K562 (cell line): ENCODE measurements at regions not wholly inside any gene's neighbourhood (a gene's known extent, or its start where the extent isn't known, plus 50 kb on each side); places are given as distances from the start of the nearest gene placed in this dataset.

Experiments used
- ATAC-seq: fragments of 200-7000 bp; cut with Tn5 transposase; 3 replicates; pipeline ENCODE4 v1.9.1; 2020; ENCODE audit warnings: moderate library complexity
- BruUV-seq: library from RNA; stranded (reverse); fragments of 400-500 nt; replicated peaks from 2 replicates; lab custom pipeline; 2021; lab: Mats Ljungman, UMichigan
- CTCF ChIA-PET: fragments of 300-600 bp; formaldehyde crosslinking; extraction: SDS; loops from one replicate; lab custom pipeline; 2021; ENCODE audit warnings: low intra/inter-chr PET ratio; lab: Yijun Ruan, JAX
- POLR2A ChIA-PET: fragments of 300-600, 350-650 bp; sonication (Branson Sonifier 250); formaldehyde crosslinking; extraction: SDS; loops from one replicate; lab custom pipeline; 2021; ENCODE audit warnings: antibody characterized with exemption, inconsistent platforms; lab: Yijun Ruan, JAX
- DNase-seq, 4 experiments: peaks; one replicate each; pipeline versions ENCODE4 v3.0.0 to v3.0.0-alpha.2; 2011 to 2018; ENCODE audit warnings: low spot score in 3 of 4, mixed read lengths in 3 of 4; ENCODE audit errors: extremely low read depth in 1 of 4
- FAIRE-seq: peaks from 2 replicates; lab custom pipeline; 2011; peaks lifted over from hg19 to GRCh38; lab: Jason Lieb, UNC
- H2AFZ ChIP-seq: 2 replicates; pipeline ENCODE4 v1.6.0; 2011; ENCODE audit warnings: low read depth, low read length, control low read depth, inconsistent platforms
- H3K27ac ChIP-seq: fragments of 200-600 bp; 3 replicates; pipeline ENCODE4 v1.8.0; 2011; ENCODE audit warnings: low read depth, mild to moderate bottlenecking, control low read depth, inconsistent platforms, low read length, moderate library complexity, mixed read lengths; ENCODE audit errors: extremely low read depth
- H3K27me3 ChIP-seq, 2 experiments: fragments of 300-600 bp in 1 of 2; 2 replicates in 1 of 2; 3 replicates in 1 of 2; pipeline versions ENCODE4 v1.6.0 to v1.8.0; 2011; ENCODE audit warnings: inconsistent platforms in 2 of 2, low read length in 2 of 2, mild to moderate bottlenecking in 1 of 2, mixed read lengths in 1 of 2, moderate library complexity in 1 of 2; ENCODE audit not compliant: control insufficient read depth in 2 of 2, insufficient read depth in 2 of 2
- H3K36me3 ChIP-seq: fragments of 300-600 bp; 3 replicates; pipeline ENCODE4 v1.8.0; 2011; ENCODE audit warnings: mild to moderate bottlenecking, low read length, inconsistent platforms; ENCODE audit not compliant: control insufficient read depth, insufficient read depth
- H3K4me1 ChIP-seq, 2 experiments: fragments of 200-600 bp in 1 of 2; replicated peaks in 1 of 2; 2 replicates in 1 of 2; 3 replicates in 1 of 2; pipeline versions ENCODE4 v1.5.1 to v1.8.0; 2011; ENCODE audit warnings: inconsistent platforms in 2 of 2, low read length in 2 of 2, mild to moderate bottlenecking in 1 of 2, mixed read lengths in 1 of 2, moderate library complexity in 1 of 2; ENCODE audit not compliant: control insufficient read depth in 2 of 2, insufficient read depth in 2 of 2
- H3K4me2 ChIP-seq: 2 replicates; pipeline ENCODE4 v1.6.1; 2011; ENCODE audit warnings: low read length, control low read depth, inconsistent platforms, mixed read lengths; ENCODE audit not compliant: insufficient read depth
- H3K4me3 ChIP-seq: fragments of 200-600 bp; sonication (generic), shearing (Covaris generic); 2 replicates; pipeline ENCODE4 v1.5.1; 2016; ENCODE audit warnings: control low read depth, inconsistent platforms
- H3K79me2 ChIP-seq: fragments of 200-600 bp; 3 replicates; pipeline ENCODE4 v1.8.0; 2011; ENCODE audit warnings: low read length, inconsistent platforms; ENCODE audit not compliant: control insufficient read depth, insufficient read depth
- H3K9ac ChIP-seq, 2 experiments: 2 replicates each; pipeline versions ENCODE4 v1.6.0 to v1.6.1; 2011; ENCODE audit warnings: low read depth in 2 of 2, low read length in 2 of 2, control low read depth in 1 of 2, inconsistent platforms in 1 of 2, mild to moderate bottlenecking in 1 of 2, mixed read lengths in 1 of 2; ENCODE audit not compliant: insufficient read depth in 1 of 2
- H3K9me1 ChIP-seq: one replicate; pipeline ENCODE4 v1.6.0; 2011; ENCODE audit warnings: inconsistent platforms, mild to moderate bottlenecking, low read length, moderate library complexity; ENCODE audit not compliant: control insufficient read depth, insufficient read depth
- H3K9me3 ChIP-seq: replicated peaks from 2 replicates; pipeline ENCODE4 v1.5.1; 2011; ENCODE audit warnings: low read depth, low read length, inconsistent platforms; ENCODE audit not compliant: control insufficient read depth, insufficient read depth
- H4K20me1 ChIP-seq: replicated peaks from 2 replicates; pipeline ENCODE4 v1.6.1; 2011; ENCODE audit warnings: low read length, inconsistent platforms, mixed read lengths; ENCODE audit not compliant: control insufficient read depth, insufficient read depth
- ATF1 ChIP-seq, 2 experiments: fragments of 450-650 bp in 1 of 2; IDR thresholded peaks; 2 replicates each; pipeline ENCODE4 v1.6.1; 2016; ENCODE audit warnings: missing compliant biosample characterization in 1 of 2, missing genetic modification characterization in 1 of 2
- MYC ChIP-seq, 2 experiments: fragments of 250-450 bp in 1 of 2; sonication (Bioruptor Pico) in 1 of 2; IDR thresholded peaks; 2 replicates each; pipeline versions ENCODE4 v1.5.1 to v1.6.1; 2012 to 2021; ENCODE audit warnings: low read depth in 2 of 2, borderline replicate concordance in 1 of 2, improper control_type of control experiment in 1 of 2, low read length in 1 of 2, mild to moderate bottlenecking in 1 of 2, moderate library complexity in 1 of 2
- NR2C1 ChIP-seq, 2 experiments: fragments of 450-650 bp; IDR thresholded peaks; 2 replicates each; pipeline ENCODE4 v1.6.1; 2017; ENCODE audit warnings: mild to moderate bottlenecking in 2 of 2, antibody characterized with exemption in 1 of 2, inconsistent platforms in 1 of 2, missing compliant biosample characterization in 1 of 2, missing genetic modification characterization in 1 of 2
- POLR3G ChIP-seq: IDR thresholded peaks from 2 replicates; pipeline ENCODE4 v1.6.1; 2011; ENCODE audit not compliant: insufficient read length, insufficient replicate concordance; ENCODE audit errors: extremely low read depth
- RB1 ChIP-seq: fragments of 450-650 bp; IDR thresholded peaks from 2 replicates; pipeline ENCODE4 v1.6.1; 2017; ENCODE audit warnings: low read depth, mild to moderate bottlenecking
- SIN3B ChIP-seq: fragments of 450-650 bp; IDR thresholded peaks from 2 replicates; pipeline ENCODE4 v1.6.1; 2017; ENCODE audit warnings: low read depth, mild to moderate bottlenecking, moderate library complexity
- ZNF696 ChIP-seq: fragments of 250-450 bp; sonication (Bioruptor Pico); conservative IDR thresholded peaks from 2 replicates; pipeline ENCODE4 v1.4.0; 2020; ENCODE audit warnings: mild to moderate bottlenecking, moderate library complexity
- ZZZ3 ChIP-seq: fragments of 450-650 bp; IDR thresholded peaks from 2 replicates; pipeline ENCODE4 v1.6.1; 2016; ENCODE audit warnings: antibody characterized with exemption, mild to moderate bottlenecking, moderate library complexity
- WGBS: fragments of 100-300 bp; shearing (Covaris generic); methylation state at CpG from one replicate; pipeline ENCODE4 v1.1.6; 2016; ENCODE audit warnings: low coverage, mixed read lengths; ENCODE audit not compliant: insufficient coverage; ENCODE audit errors: missing lambda C conversion rate; 5-methylcytosine and 5-hydroxymethylcytosine counted together
- in situ Hi-C: fragments of 300-500 bp; cut with MboI; formaldehyde crosslinking; loops from 4 replicates; pipeline ENCODE4 v1.15.0; 2018; ENCODE audit warnings: inconsistent platforms, mixed read lengths
- intact Hi-C: fragments of 100-400 bp; cut with micrococcal nuclease; formaldehyde crosslinking; loops from 2 replicates; pipeline ENCODE4 v1.14.2; 2022
- TF ChIP-seq, protein P1 (sequence below), 2 experiments: fragments of 450-650 bp in 1 of 2; IDR thresholded peaks; 2 replicates each; pipeline ENCODE4 v1.6.1; 2011 to 2017; ENCODE audit warnings: low read depth in 2 of 2, antibody characterized with exemption in 1 of 2, borderline replicate concordance in 1 of 2, low read length in 1 of 2, mild to moderate bottlenecking in 1 of 2, mixed read lengths in 1 of 2; ENCODE audit not compliant: control insufficient read depth in 1 of 2
- TF ChIP-seq, protein P2 (sequence below), 2 experiments: fragments of 450-650 bp; IDR thresholded peaks; 2 replicates each; pipeline ENCODE4 v1.6.1; 2018; ENCODE audit warnings: mild to moderate bottlenecking in 2 of 2, low read depth in 1 of 2; ENCODE audit not compliant: partially characterized antibody in 2 of 2
- TF ChIP-seq, protein P3 (sequence below): fragments of 250-450 bp; sonication (Bioruptor Pico); IDR thresholded peaks from 2 replicates; pipeline ENCODE4 v1.5.1; 2021; ENCODE audit warnings: mild to moderate bottlenecking

DNA sequence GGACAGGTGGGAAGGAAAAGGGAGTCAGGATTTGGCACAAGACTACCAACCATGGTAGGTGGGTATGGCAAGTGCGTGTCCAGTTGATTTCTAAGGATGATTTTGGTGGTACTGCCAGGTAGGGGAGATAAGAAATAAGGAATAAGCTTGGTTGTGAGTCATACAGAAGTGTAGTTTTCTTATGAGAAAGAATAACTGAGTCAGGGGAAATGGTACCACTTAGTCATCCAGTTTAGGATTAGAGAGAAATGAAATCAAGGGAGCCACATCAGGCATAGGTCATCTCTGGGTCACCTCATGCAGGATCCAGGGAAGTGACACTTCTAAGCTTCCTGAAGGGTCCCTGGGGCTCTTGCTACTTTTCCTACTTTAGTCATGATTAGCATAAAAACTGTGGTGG lies 107.1 kb upstream of the C1GALT1C1 start (continued):
- TF ChIP-seq, protein P1, sequence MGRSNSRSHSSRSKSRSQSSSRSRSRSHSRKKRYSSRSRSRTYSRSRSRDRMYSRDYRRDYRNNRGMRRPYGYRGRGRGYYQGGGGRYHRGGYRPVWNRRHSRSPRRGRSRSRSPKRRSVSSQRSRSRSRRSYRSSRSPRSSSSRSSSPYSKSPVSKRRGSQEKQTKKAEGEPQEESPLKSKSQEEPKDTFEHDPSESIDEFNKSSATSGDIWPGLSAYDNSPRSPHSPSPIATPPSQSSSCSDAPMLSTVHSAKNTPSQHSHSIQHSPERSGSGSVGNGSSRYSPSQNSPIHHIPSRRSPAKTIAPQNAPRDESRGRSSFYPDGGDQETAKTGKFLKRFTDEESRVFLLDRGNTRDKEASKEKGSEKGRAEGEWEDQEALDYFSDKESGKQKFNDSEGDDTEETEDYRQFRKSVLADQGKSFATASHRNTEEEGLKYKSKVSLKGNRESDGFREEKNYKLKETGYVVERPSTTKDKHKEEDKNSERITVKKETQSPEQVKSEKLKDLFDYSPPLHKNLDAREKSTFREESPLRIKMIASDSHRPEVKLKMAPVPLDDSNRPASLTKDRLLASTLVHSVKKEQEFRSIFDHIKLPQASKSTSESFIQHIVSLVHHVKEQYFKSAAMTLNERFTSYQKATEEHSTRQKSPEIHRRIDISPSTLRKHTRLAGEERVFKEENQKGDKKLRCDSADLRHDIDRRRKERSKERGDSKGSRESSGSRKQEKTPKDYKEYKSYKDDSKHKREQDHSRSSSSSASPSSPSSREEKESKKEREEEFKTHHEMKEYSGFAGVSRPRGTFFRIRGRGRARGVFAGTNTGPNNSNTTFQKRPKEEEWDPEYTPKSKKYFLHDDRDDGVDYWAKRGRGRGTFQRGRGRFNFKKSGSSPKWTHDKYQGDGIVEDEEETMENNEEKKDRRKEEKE (IDR thresholded peaks at IDR 0.05; ENCODE audit: borderline replicate concordance in 1 of 2, control insufficient read depth in 1 of 2, low read depth in 2 of 2, low read length in 1 of 2) = no peak

DNA sequence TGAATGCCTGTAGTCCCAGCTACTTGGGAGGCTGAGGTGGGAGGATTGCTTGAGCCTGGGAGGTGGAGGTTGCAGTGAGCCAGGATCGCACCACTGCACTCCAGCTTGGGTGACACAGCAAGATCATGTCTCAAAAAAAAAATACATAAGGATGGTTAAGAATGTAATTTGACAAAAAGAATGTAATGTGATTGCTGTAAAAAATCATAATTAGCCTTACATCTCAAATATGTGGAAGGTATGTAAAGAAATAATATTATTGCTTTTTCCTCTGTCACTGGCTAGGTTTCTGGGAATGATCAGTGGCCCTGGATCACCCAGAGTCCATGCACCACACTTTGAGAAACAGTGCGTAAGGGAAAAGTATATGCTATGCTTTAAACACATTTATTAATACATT lies 106.1 kb upstream of the C1GALT1C1 start:
- ATAC-seq (no peak), FAIRE-seq (no peak), DNase-seq (no peak)
- no peaks in the 10 kb centered on the region for H3K36me3 ChIP-seq
- no peak overlapping the region for H2AFZ ChIP-seq
- H3K9me3 ChIP-seq = no peaks in the 10 kb centered on the region
- WGBS = 7% methylated on average over 1 of the region's 2 CpGs
- H3K4me1 ChIP-seq = no peaks in the 10 kb centered on the region; a peak in 1 of 5 replicates
- no peak overlapping the region for H3K9ac ChIP-seq
- no peak overlapping the region for H3K4me2 ChIP-seq
- peaks cover 0 to 13% of the 10 kb centered on the region in 2 experiments; a peak in 4 of 5 replicates for H3K27me3 ChIP-seq
- CTCF ChIA-PET = no interaction called here
- in situ Hi-C loops = no loop called here
- no peak overlapping the region for H3K4me3 ChIP-seq
- intact Hi-C loops = no loop called here
- H3K27ac ChIP-seq = no peak overlapping the region
- POLR2A ChIA-PET = no interaction called here
- H3K9me1 ChIP-seq = no peaks in the 10 kb centered on the region
- H4K20me1 ChIP-seq = no peaks in the 10 kb centered on the region
- no peaks in the 10 kb centered on the region for H3K79me2 ChIP-seq
- BruUV-seq = no TSS peak
- TF ChIP-seq, protein P2, sequence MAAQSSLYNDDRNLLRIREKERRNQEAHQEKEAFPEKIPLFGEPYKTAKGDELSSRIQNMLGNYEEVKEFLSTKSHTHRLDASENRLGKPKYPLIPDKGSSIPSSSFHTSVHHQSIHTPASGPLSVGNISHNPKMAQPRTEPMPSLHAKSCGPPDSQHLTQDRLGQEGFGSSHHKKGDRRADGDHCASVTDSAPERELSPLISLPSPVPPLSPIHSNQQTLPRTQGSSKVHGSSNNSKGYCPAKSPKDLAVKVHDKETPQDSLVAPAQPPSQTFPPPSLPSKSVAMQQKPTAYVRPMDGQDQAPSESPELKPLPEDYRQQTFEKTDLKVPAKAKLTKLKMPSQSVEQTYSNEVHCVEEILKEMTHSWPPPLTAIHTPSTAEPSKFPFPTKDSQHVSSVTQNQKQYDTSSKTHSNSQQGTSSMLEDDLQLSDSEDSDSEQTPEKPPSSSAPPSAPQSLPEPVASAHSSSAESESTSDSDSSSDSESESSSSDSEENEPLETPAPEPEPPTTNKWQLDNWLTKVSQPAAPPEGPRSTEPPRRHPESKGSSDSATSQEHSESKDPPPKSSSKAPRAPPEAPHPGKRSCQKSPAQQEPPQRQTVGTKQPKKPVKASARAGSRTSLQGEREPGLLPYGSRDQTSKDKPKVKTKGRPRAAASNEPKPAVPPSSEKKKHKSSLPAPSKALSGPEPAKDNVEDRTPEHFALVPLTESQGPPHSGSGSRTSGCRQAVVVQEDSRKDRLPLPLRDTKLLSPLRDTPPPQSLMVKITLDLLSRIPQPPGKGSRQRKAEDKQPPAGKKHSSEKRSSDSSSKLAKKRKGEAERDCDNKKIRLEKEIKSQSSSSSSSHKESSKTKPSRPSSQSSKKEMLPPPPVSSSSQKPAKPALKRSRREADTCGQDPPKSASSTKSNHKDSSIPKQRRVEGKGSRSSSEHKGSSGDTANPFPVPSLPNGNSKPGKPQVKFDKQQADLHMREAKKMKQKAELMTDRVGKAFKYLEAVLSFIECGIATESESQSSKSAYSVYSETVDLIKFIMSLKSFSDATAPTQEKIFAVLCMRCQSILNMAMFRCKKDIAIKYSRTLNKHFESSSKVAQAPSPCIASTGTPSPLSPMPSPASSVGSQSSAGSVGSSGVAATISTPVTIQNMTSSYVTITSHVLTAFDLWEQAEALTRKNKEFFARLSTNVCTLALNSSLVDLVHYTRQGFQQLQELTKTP (IDR thresholded peaks at IDR 0.05; ENCODE audit: low read depth in 1 of 2, partially characterized antibody in 2 of 2) = no peak
- no peak for TF ChIP-seq ZNF696 (CRISPR knock-in tag)
- TF ChIP-seq SIN3B = no peak
- no peak for TF ChIP-seq POLR3G
- TF ChIP-seq MYC (IDR thresholded peaks at IDR 0.05; ENCODE audit: low read depth, low read length) = no peak
- TF ChIP-seq MYC (CRISPR knock-in tag; IDR thresholded peaks at IDR 0.05; ENCODE audit: borderline replicate concordance, low read depth) = no peak
- TF ChIP-seq NR2C1 (IDR thresholded peaks at IDR 0.05) = no peak
- no peak for TF ChIP-seq NR2C1 (tag; IDR thresholded peaks at IDR 0.05)
- TF ChIP-seq, protein P3, sequence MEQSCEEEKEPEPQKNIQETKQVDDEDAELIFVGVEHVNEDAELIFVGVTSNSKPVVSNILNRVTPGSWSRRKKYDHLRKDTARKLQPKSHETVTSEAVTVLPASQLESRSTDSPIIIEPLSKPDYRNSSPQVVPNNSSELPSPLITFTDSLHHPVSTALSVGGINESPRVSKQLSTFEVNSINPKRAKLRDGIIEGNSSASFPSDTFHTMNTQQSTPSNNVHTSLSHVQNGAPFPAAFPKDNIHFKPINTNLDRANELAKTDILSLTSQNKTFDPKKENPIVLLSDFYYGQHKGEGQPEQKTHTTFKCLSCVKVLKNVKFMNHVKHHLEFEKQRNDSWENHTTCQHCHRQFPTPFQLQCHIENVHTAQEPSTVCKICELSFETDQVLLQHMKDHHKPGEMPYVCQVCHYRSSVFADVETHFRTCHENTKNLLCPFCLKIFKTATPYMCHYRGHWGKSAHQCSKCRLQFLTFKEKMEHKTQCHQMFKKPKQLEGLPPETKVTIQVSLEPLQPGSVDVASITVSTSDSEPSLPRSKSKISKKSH (CRISPR knock-in tag) = no peak
- TF ChIP-seq ZZZ3 = no peak
- TF ChIP-seq ATF1 (CRISPR knock-in tag; IDR thresholded peaks at IDR 0.05) = no peak
- TF ChIP-seq ATF1 (tag; IDR thresholded peaks at IDR 0.05) = no peak
- TF ChIP-seq RB1 = no peak
